ENCODE measurements at regions not wholly inside any gene's neighbourhood (a gene's known extent, or its start where the extent isn't known, plus 50 kb on each side); places are given as distances from the start of the nearest gene placed in this dataset.

- FAIRE-seq, result no peak
- CTCF ChIA-PET (ENCODE audit: partially characterized antibody), result interaction anchor here (0.6 to 1.5 kb wide), 5 partner anchors 9 to 172 kb away, joined by 3 to 4 read pairs (median 3); no protein-coding TSS in a partner anchor
- TF ChIP-seq SRF (IDR thresholded peaks at IDR 0.05; ENCODE audit: low read depth, low read length) (no peak), TEAD4 (IDR thresholded peaks at IDR 0.05; ENCODE audit: low read depth, low read length) (no peak), BCL11A (IDR thresholded peaks at IDR 0.05; ENCODE audit: low read depth in 2 of 2, low read length in 2 of 2) (no peak), SP1 (IDR thresholded peaks at IDR 0.05; ENCODE audit: low read depth, low read length) (no peak)
Observed at GRCh38 chr6:20038410-20039204, 173.7 kb downstream of the MBOAT1 start.

More at GRCh38 chr6:20038410-20039204, 173.7 kb downstream of the MBOAT1 start:
- Histone ChIP-seq H3K9me3 (ENCODE audit: insufficient read depth in 2 of 2, low read depth in 1 of 2, low read length in 1 of 2) (no peaks in the 10 kb centered on the region), H3K27ac (ENCODE audit: low read depth, low read length) (no peak overlapping the region), H3K79me2 (ENCODE audit: control insufficient read depth in 1 of 2, insufficient read depth in 2 of 2, low read length in 2 of 2) (no peaks in the 10 kb centered on the region), H3K9ac (replicated peaks in 1 of 4; ENCODE audit: extremely low read depth in 1 of 4, low read depth in 3 of 4, low read length in 3 of 4) (no peak overlapping the region), H3K4me1 (replicated peaks in 1 of 4; ENCODE audit: control insufficient read depth in 3 of 4, insufficient read depth in 4 of 4, low read length in 3 of 4) (no peaks in the 10 kb centered on the region; a peak in 1 of 7 replicates), H2AFZ (ENCODE audit: low read length) (no peak overlapping the region; the same call in 1 of the 2 replicates), H2AK5ac (ENCODE audit: low read depth, low read length) (no peak overlapping the region), H4K91ac (replicated peaks; ENCODE audit: insufficient read length, low read length) (no peak overlapping the region), H4K20me1 (replicated peaks in 1 of 2; ENCODE audit: control insufficient read depth in 1 of 2, insufficient read depth in 2 of 2, low read length in 2 of 2) (no peaks in the 10 kb centered on the region), H3K23me2 (ENCODE audit: low read depth, low read length) (no peaks in the 10 kb centered on the region), H3K4me3 (ENCODE audit: extremely low read depth in 1 of 4, insufficient read depth in 2 of 4, low read depth in 3 of 4, low read length in 4 of 4) (no peak overlapping the region), H3K4ac (replicated peaks; ENCODE audit: insufficient read length, low read depth, low read length) (no peak overlapping the region), H3K14ac (ENCODE audit: insufficient read length) (no peak overlapping the region), H3K79me1 (ENCODE audit: low read depth, low read length) (no peaks in the 10 kb centered on the region), H3K18ac (ENCODE audit: extremely low read depth, low read length) (no peak overlapping the region), H3K23ac (ENCODE audit: insufficient read length) (no peak overlapping the region), H3K36me3 (ENCODE audit: control insufficient read depth in 2 of 4, insufficient read depth in 4 of 4, low read length in 3 of 4) (no peaks in the 10 kb centered on the region), H2BK120ac (replicated peaks; ENCODE audit: low read depth, low read length) (no peak overlapping the region), H4K5ac (ENCODE audit: insufficient read length, low read depth, low read length) (no peak overlapping the region), H2BK12ac (ENCODE audit: low read depth, low read length) (no peak overlapping the region), H3K4me2 (ENCODE audit: insufficient read depth in 1 of 2, low read depth in 2 of 2, low read length in 2 of 2) (no peak overlapping the region), H2BK5ac (ENCODE audit: low read depth, low read length) (no peak overlapping the region), H3K27me3 (replicated peaks in 1 of 4; ENCODE audit: control insufficient read depth in 3 of 4, extremely low read depth in 1 of 4, insufficient read depth in 3 of 4, low read length in 3 of 4) (no peaks in the 10 kb centered on the region), H2BK20ac (ENCODE audit: low read length) (no peak overlapping the region), H3K56ac (replicated peaks; ENCODE audit: insufficient read length, low read depth, low read length) (no peak overlapping the region), H4K8ac (ENCODE audit: extremely low read depth, insufficient read depth, low read length) (no peak overlapping the region), H2BK15ac (ENCODE audit: low read length) (no peak overlapping the region)
- POLR2A ChIA-PET (ENCODE audit: partially characterized antibody), result no interaction called here
- WGBS, 2 experiments (ENCODE audit: extremely low coverage in 1 of 2, insufficient coverage in 1 of 2, insufficient read length in 1 of 2, insufficient replicate concordance in 2 of 2, low coverage in 1 of 2, low lambda C conversion rate in 2 of 2, missing lambda C conversion rate in 1 of 2), result 75% methylated on average over 7 of the region's 7 CpGs; no CpG with 5 or more reads in 1 of the 2 experiments
- no peak for DNase-seq (ENCODE audit: low read depth in 1 of 2, low spot score in 2 of 2)

Data from H1 (cell line).